NCI-H526 (cell line): ENCODE measurements at regions not wholly inside any gene's neighbourhood (a gene's known extent, or its start where the extent isn't known, plus 50 kb on each side); places are given as distances from the start of the nearest gene placed in this dataset.
A peak's percentile ranks its signal among the peaks of the same experiment; 100 is the strongest.
"Not testable (repeated sequence)": the region's sequence is repeated elsewhere in the genome, so short reads cannot be mapped to it uniquely, and the experiment has no call there.

Experiments used
- DNase-seq, 2 experiments: peaks; one replicate each; lab custom pipeline; 2025; lab: John Stamatoyannopoulos, UW

DNA sequence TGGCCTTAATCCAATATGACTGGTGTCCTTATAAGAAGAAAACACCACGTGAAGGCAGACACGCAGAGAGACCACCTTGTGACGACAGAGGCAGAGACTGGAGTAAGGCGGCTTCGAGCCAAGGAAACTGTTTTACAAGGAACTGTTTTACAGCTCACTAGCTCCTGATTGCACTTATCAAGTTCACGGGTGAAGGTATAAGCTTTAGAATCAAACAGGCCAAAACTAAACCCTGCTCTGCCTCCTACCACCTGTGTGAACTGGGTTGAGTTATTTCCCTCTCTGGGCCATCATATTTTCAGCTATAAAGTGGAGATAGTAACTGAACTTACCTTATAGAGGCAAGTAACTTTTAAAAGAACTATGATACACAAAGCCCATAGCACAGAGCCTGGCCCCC lies 166.9 kb upstream of the NFIA start:
- no peak for DNase-seq

DNA sequence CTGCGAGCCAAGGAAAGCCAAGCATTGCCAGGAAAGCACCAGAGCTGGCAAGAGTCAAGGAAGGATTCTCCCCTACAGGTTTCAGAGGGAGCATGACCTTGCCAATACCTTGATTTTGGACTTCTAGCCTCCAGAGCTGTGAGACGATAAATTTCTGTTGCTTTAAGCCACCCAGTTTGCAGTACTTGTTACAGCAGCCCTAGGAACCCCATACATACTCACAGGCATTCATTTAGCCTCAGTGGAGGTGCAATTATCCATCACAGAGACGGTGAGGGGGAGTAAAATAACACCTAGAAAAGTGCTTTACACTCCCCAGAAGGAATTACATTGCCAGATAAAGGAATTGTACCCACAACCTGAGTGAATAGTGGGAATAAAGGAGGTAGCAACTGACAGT lies 167.4 kb upstream of the NFIA start:
- no peak for DNase-seq

- not testable (repeated sequence) for DNase-seq
Observed at GRCh38 chr1:60913708-60914107, 168.7 kb upstream of the NFIA start.

- DNase-seq, result no peak
Observed at GRCh38 chr1:60913039-60913438, 169.3 kb upstream of the NFIA start.

DNA sequence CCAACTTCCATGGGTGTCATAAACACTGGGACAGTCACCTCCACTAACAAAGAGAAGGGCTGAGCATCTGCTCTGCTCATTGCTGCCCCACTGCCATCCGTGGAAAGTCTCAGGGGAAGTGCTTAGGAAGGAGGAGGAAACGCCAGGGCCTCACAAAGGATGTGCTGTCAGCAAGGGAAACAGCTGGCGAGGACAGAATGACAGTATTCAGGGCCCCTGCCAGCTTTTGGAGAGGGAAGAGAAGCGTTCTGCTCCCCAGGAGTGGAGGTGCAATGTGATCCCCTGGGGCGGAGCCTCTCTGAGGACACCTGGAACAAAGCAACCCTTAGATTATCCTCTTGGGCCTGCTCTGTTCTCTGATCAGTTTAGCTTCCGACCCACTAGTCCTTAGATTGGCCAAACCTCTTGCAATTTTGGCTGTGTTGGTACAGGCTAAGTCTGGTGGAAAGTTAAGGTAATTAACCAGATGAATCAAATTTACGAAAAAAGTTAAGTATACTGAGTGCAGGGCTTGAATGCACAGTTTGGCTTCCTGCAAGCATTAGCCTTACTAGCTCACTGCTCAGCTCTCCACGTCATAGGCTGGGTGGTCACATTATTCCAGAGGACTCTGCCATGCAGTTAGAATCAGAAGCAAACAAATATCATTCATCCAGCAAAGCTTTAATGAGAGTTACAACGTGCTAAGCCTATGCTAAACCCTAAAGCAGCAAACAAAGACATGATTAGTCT lies 170.2 kb upstream of the NFIA start:
- DNase-seq, result no peak

- DNase-seq, result no peak
Observed at GRCh38 chr1:60908159-60908558, 174.2 kb upstream of the NFIA start.

GRCh38 chr1:60906526-60906925 lies 175.8 kb upstream of the NFIA start:
- DNase-seq, result no peak

DNA sequence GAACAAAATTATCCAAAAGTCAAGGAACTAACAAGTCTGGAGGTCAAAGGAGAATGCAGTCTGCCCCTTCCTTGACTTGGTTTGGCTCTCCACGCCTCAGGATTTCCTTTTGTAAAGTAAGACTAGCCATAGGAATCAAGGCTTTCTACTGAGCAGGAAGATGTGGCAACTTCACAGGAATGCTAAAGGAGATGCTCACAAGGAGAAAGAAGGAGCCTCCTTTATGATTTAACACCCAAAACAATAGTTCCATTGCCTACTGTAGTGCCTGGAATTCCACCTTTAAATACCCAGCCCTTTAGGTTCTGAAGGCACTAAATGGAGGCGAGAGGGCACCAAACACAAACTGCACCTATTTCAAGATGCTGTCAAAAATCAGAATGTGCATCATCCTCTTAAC lies 176.3 kb upstream of the NFIA start:
- DNase-seq, result no peak

GRCh38 chr1:60904099-60904851 lies 178.1 kb upstream of the NFIA start:
- DNase-seq, result peak in 1 of 2 experiments; percentile 34

- peak in 1 of 2 experiments; percentile 4 for DNase-seq
Observed at GRCh38 chr1:60903591-60903990, 178.8 kb upstream of the NFIA start.

DNA sequence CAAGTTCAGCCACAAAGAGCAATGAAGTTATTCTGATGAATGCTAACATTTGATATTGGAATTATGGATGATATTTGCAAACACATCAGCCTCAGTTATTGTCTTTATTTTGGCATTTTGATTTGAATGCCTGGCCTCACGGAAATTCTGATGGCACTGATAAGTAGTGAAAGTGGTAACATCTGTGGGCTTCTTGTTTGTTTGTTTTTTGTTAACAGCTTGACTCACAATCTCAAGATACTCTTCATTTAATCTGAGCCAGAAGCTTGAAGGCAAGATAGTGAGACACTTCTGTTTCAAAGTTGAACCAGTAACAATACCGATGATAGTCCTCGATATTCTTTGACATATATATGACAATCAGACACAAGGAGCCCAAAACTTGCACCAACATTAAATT lies 182.9 kb upstream of the NFIA start:
- DNase-seq, result no peak

GRCh38 chr1:60898987-60899386 lies 183.4 kb upstream of the NFIA start:
- DNase-seq, result no peak

GRCh38 chr1:60898413-60898812 lies 183.9 kb upstream of the NFIA start:
- no peak for DNase-seq

DNA sequence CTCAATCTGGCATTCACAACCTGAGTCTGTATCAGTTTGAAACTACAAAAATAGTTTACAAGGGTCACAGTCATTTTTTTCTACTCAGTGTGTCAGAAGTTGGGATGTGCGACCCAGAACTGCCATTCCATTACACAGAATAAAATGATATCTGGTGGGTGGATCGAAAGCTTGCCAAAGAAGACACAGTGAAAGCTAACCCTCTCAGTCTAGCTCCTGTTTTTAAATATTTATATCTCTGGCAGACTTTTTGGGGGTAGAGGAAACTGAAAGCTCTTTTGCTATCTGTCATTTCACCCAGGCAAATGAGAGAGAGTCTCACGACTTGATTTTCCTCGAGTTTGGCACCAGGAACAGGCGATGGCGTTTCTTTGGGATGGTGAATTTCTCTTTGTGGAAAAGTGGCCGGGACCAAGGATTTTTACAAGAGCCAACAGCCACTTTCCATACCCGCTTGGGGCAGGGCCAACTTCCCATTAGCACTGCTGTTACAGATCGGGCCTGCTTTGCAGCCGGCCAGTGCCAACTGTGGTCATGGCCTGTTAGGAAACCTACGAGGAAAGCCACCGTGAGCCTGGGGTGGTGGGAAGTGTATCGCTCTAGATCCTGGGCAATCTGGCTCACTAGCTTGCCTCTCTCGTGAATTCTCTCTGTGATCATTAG lies 185.5 kb upstream of the NFIA start:
- DNase-seq, result no peak

DNA sequence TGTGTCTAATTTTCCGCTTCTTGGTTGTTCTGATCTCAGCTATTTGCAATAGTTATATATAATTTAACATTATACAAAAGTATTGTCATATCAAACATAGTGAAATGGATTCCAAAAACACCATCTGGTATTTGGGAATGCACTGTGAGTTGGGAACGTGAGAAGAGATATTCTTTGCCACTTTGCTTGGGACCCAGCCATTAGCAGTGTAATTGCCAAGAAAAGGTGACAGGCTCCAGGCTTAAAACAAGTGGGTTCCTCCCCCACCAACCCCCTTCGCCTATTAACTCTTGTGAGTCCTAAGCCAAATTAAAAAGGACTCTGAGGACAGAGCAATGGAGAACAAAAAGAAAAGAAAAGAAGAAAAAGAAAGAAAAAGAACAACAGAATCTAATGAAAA lies 186.7 kb upstream of the NFIA start:
- no peak for DNase-seq

GRCh38 chr1:60895252-60895651 lies 187.1 kb upstream of the NFIA start:
- DNase-seq, result no peak

GRCh38 chr1:60894741-60895140 lies 187.6 kb upstream of the NFIA start:
- no peak for DNase-seq

- peak in 1 of 2 experiments; percentile 8 for DNase-seq
Observed at GRCh38 chr1:60894130-60894529, 188.2 kb upstream of the NFIA start.

GRCh38 chr1:60893136-60893930 lies 189.0 kb upstream of the NFIA start:
- DNase-seq, result no peak

DNA sequence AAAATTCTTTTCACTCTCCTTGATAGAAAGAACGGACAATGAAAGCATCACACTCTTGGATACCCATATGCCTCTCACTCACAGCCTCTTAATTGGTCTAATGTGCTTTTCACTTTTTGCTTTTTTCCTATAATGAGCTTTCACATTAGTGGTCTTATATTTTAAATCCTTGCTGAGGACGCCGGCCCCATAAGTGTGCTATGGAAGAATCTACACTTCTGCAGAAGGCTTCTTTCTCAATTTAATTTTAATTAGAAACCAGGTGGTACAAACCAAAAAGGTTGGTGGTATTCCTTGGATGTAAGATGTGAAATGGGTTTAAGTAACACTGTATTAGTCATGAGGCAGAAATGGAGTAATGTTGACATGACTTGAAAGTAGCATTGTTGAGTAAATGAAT lies 190.6 kb upstream of the NFIA start:
- DNase-seq, result no peak

GRCh38 chr1:60891281-60891680 lies 191.1 kb upstream of the NFIA start:
- no peak for DNase-seq

GRCh38 chr1:60890664-60891063 lies 191.7 kb upstream of the NFIA start:
- DNase-seq, result no peak
